ENCODE measurements at regions not wholly inside any gene's neighbourhood (a gene's known extent, or its start where the extent isn't known, plus 50 kb on each side); places are given as distances from the start of the nearest gene placed in this dataset.
"Not testable (repeated sequence)": the region's sequence is repeated elsewhere in the genome, so short reads cannot be mapped to it uniquely, and the experiment has no call there.

DNA sequence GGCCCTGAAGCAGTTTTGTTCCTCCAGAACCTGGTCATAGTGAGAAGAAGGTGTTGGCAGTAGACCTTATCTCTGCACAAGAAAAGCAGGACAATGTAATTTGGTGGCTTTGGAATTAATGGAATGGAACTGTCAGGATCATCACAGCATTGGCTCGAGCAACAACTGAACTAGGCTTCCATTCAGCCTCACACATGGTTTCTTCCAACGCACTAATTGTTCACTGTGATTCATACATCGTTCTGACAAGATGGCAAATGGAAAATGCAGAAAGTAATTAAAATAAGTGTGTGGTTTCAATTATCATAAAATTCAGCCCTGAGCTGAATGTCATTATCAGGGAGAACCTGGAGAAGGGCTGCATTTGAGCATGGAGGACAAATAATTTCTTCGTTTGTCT lies 80.6 kb downstream of the MFSD1 start:
- no peak for ATAC-seq

DNA sequence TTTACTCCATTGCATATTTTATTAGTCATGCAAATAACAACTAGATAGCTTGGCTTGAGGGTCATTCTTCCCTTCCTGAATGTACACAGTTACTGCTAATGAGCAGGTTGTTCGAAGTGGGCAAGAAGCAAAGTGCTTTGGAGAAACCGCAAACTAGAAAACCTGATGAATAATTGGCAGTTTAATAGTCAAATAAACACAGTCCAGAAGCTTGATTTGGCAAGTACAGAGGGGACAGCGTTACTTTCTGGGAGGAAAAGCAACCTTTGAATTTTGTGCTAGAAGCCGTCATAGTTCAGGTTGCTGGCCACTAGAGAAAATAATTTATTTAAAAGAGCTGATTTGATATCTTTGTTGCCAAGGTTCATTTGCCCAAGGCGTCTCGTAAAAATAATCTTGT lies 94.9 kb downstream of the MFSD1 start:
- no peak for ATAC-seq

DNA sequence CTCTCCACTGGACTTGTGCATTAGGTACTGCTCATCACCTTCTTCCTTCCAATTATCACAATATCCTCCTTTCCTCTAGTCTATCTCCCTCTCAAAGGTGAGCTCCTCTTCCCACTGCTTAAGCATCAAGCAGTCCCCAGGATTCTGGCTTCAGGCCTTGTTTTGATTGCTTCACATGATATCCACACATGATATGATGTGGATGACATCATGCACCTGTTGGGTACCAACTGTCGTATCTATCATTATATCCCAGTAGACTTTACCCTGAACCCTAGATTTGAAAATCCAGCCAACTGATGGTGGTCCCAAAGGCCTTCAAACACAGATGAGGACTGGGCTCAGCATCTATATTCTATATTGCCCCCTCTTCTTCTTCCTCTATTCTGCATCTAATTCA lies 104.9 kb downstream of the MFSD1 start:
- no peak for ATAC-seq

DNA sequence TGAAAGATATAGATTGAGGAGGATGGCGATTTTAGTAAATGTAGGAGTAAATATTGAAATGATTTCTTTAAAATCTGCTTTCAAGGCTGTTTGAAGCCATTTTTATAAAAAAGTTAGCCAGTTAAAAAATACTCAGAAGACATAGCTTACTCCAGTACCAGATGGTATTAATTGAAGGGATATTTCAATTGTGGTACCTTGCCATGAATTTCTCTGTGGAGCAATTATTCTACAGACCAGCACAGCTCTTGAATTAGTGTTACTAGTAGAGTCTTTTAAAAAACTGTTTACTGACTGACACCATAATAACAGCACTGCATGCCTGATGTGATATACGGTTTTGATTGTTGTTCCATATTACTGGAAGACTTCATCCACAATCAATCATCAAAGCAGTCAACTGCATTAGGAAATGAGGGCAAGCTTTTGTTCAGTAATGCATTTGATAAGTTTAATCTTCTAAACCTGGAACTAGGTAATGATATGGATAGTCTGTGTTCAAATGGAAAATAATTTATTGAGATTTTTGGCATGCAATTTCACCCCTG lies 106.4 kb downstream of the MFSD1 start:
- no peak for ATAC-seq

DNA sequence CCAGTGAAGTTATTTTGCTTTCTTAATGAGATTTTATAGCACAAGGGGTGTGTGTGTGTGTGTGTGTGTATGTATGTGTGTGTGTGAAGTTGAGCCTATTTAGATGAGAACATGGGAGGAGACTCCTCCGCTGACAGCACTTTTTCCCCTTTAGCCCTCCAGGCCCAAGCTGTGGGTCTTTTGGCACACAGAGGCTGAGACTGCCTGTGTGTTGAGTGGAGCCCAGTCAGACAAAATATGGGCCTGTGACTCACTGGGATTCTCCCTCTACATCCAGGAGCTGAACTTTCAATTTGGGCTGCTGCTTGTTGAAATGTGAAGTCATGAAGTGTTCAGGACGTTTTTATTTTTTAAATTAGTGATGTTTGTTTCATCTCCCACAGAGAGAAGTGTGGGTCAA lies 108.0 kb downstream of the MFSD1 start:
- ATAC-seq: no peak

DNA sequence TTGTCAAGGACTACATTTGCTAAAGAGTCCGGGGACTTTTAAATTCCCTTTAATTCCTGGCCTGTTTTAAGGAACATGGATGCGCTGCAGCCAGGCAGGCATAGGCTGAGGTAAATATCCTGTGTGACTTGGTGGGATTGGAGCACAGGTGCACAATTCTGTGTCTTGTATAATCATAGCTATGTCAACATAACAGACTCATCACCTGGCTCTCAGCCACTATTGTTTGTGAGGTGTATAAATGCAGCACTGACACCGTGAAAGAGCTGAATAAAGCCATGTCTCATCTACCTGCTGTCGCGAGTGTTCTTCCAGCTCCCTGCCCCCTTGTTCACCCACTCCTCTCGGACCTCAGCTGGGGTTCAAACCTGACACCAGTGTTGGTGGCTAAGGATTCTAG lies 109.7 kb downstream of the MFSD1 start:
- no peak for ATAC-seq

DNA sequence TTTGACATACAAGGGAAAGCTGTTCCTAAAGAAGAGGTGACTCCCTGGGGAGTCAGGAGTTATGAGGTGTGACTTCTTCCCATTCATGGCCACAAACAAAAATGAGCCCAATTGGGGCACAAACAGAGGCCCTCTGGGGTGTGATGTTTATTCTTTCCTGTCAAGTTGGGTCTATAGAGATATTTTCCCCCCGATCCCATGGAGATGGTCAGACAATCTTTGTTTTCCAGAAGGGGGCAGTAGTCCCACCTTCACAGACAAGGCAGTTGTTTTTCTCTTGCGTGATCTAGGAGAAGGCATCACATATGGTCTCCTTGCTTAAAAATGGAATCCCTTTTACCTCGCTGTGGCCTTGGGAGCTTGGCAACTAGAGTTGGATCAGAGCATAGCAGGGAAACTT lies 110.3 kb downstream of the MFSD1 start:
- ATAC-seq: no peak

DNA sequence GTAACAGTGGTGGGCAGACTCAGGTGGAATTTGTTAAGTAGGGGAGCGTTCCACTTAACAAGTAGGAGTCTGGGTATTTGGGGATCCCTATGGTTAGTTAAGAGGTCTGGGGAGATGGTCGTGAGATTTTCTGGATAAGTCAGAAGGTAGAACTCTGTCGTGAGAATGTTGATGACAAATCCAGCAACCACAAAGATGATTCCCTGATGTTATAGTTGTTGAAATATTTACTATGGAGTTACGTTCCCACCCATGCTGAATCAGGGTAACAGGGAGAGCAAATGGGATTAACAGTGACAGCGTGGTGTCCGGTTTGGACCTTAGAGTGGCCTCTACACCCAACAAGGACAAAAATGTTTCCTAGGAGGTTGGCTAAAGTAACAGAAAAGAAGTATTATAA lies 110.8 kb downstream of the MFSD1 start:
- ATAC-seq: no peak

DNA sequence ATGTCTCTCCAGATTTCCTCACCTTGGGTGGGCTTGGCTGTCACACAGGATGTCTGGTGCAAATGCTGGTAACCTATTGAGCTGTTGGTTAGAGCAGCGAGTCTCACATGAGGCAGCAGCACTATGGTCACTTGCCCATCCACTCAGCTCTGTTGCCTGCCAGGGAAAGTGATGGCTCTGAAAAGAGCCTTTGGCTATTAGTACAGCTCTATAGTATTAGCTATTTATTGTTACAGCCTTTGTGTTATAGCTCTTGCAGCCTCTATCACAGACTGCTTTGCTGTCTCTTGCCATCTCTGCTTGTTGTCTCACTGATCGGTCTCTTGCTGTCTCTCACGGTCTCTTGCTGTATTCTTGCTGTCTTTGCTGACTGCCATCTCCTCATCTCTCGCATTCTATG lies 114.3 kb downstream of the MFSD1 start:
- ATAC-seq: no peak

DNA sequence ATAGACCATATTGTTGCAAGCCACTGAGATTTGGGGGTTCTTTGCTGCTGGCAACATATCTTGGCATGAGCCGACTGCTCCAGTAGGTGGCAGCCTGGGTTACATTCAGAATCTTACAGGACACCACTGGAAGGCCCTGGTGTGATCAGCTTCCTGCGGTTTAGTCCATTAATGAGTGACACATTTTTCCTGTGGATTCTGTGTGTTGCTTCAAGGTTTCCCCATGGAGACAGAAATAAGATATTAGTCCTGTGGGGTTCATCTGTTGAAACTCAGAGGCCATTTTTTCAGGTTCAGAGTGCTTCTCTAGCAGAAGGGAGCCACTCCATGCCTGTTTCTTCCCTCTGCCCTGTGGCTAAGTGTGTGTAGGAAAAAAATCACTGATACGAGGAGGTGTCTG lies 116.2 kb downstream of the MFSD1 start:
- ATAC-seq: peak; percentile 66

DNA sequence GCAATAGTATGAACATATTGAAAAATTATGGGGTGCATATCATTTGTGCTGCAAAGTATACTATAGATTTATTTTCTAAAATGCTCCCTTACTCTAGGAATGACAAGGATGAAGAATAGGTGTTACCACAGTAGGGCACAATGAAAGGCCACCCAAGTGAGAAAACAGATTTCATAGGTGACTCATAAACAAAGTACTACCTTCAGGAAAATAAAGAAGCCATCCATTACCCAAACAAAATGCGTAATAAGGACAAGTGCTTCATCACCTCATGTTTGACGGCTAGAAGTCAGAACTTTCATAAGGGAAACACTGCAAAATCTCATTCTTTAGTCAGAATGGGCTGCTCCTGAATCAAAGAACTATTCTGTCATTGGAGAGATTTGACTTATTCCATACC lies 116.6 kb downstream of the MFSD1 start:
- no peak for ATAC-seq

DNA sequence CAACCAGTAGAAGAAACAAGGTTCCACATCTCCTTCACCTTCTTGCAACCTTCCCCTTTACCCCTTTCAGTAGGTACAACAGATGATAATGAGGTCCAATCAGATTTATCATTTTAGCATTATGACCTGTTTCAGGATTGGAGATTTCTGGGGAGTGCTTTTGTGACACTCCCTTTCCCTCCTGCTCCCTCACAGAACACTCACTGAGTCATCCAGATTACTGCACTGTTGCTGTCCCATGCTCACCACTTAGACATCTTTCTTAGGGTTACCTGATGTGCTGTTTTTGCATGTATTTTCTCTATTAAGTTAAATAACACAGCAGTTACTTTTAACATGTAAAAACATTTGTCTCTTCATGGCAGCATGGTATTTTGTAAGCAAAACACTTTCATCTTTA lies 118.5 kb downstream of the MFSD1 start:
- ATAC-seq: no peak

DNA sequence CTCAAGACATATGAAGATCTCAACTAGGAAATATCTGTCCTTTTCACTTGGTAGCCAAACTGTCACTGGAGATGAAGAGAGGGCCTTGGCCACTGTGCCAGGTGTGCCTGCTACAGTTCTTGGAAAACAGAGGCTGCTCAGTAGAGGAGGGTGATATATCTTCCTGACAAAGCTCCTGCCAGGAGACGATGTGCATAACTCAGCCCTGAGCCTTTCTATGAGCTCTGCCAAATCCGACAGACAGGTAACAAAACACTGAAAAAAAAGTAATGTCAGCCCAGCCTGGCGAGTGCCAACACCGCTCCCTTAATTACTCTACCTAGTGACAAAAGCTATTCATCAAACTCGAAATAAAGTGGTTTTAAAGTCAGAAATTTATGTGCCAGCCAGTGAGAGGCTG lies 123.2 kb downstream of the MFSD1 start:
- ATAC-seq: peak; percentile 8

DNA sequence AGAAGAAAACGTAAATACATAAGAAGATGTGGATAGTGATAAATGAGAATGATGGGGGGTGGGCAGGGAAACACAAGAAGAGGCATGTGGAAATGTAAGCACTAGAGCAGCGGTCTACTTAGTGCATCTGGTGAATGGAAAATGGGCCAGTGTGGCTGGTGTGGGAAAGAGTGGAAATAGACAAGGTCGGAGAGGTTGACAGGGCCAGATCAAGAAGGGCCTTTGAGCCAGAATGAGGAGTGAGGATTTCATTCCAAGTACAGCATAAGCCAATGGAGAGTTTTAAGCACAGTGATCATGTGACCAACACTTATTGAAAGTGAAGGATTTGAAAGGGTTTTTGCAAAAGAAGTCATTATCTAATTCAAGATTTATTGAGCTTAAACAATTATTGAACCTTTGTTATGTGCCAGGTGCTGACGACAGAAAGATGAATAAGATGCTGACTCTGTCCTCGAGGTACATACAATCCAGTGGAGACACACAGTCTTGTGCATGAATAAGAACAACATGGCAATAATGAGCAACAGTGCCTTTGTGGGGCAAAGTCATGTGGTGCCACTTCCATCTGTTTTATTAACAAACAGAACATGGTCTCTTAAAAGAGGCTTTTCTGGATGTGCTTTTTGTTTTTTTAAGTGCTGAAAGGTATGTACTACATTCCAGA lies 124.1 kb downstream of the MFSD1 start:
- ATAC-seq: no peak

DNA sequence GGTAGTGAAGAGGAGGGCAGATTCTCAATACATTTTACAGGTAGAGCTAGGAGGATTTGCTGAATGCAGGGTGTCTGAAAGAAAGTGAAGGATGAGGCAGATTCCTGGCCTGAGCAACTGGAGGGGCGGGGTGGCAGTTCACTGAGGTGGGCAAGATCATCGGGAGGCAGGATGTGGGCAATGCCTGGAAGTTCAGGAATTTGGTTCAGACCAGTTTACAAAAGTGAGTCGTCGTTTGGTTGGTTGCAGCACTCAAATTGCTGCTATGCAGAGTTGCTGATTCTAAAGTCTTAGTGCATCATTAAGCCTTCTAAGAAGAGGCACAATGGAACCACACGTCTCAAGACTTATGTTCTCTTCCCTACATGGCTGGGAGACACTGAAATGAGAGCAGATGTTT lies 134.0 kb downstream of the MFSD1 start:
- no peak for ATAC-seq

DNA sequence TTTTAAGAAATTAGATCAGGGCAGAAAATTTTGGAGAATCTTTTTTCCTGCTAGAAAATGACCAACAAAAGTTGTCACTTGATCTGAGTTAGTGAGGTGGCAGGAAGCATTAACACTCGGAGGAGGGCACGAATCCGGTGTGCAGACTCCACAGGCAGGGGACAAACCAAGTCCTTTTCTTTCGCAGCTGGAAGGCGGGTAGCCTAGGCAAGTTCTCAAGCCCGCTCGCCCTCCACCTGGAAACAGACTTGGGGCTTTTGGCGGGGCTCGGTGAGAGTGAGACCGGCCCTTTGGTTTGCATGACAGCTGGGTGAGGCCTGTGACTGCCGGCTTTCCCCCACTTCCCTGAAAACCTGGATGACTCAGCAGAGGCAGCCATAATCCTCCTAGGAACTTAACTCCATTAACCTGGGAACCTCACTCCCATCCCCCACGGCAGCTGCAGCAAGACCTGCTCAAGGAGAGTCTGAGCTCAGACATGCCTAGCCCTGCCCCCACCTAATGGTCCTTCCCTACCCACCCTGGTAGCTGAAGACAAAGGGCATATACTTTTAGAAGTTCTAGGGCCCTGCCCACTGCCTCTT lies 134.8 kb downstream of the MFSD1 start:
- ATAC-seq: no peak

DNA sequence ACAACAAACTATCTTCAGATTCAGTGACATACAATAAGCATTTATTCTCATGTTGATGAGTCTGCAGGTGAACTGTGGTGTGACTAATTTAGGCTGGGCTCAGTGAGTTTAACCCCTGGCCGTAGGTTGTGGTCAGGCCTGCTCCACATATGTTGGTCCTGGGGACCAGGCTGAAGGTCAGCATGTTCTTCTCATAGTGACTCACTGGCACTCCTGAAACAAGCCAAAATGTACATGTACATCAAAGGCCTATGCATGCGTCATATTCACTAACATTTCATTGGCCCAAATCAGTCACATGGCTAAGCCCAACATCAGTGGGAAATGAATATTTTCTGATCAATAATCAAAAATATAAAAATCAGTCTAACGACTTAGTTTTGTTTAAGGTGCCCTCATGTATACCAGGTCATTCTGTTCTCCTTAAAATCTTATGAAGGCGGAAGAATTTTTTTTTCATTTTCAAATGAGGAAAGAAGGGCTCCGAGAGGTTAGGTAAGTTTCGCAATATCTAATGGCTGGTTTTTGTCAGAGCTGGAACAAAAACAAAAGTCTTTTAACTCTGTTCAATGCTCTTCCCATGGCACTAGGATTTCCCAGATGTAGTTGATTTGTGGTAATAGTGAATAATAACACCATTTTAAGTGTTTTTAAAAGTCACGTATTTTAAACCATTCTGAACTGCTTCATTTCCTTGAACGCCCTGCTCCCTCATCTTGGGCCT lies 148.5 kb downstream of the MFSD1 start:
- peak; percentile 32 for ATAC-seq

DNA sequence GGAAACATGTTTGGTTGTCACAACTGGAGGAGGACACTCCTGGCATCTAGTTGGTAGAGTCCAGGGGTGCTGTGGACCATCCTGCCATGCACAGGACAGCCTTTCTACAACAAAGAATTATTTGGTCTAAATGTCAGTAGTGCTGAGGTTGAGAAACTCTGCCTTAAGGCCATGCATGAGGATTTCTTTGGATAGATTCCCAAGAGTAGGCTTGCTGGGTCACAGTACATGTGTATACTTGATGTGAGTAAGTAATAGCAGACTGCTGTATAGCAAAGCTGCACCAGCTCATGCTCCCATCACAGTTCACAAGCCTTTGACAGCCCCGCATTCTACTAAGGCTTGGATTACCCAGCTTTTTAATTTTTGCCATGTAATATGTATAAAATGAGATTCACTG lies 151.3 kb downstream of the MFSD1 start:
- no peak for ATAC-seq

DNA sequence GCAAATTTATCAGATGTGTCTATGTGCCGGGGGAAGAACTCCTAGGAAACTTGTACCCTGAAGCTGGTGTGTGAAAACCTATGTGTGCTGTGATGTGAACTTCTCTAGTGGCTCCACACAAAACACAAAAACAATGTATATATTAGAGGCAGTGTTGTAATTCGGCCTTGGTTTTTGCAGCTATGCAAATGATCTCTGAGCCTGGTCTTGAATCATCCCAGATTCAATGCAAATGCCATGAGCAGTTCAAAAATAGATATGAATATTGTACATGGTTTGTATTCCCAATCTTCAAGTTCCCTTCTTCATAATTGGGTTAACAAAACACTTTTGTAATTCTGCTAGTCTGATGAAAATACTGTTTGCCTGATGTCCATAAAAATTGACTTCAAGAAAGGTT lies 152.6 kb downstream of the MFSD1 start:
- no peak for ATAC-seq

DNA sequence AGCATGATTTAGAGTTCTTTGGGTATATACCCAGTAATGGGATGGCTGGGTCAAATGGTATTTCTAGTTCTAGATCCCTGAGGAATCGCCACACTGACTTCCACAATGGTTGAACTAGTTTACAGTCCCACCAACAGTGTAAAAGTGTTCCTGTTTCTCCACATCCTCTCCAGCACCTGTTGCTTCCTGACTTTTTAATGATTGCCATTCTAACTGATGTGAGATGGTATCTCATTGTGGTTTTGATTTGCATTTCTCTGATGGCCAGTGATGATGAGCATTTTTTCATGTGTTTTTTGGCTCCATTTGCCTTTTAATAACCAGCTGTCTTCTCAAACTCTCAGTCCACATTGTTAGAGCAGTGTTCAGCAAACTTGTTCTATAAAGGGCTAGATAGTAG lies 155.9 kb downstream of the MFSD1 start:
- not testable (repeated sequence) for ATAC-seq

DNA sequence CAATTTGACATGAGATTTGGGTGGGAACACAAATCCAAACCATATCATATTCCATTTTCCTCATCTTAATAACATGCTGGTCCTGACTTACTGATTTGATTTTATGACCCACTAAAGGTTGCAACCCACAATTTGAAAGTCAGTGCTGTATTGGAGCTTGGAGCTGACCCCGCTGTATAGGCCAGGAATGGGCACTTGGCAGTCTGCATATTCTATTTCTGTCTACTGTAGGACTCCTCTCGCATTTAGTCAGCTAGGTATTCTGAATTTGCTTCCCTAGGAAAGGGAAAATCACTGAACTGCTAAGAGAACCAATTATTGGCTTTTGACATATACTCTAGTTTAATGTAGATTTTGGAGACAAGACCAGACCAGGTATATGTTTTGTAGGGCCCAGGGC lies 157.0 kb downstream of the MFSD1 start:
- no peak for ATAC-seq

DNA sequence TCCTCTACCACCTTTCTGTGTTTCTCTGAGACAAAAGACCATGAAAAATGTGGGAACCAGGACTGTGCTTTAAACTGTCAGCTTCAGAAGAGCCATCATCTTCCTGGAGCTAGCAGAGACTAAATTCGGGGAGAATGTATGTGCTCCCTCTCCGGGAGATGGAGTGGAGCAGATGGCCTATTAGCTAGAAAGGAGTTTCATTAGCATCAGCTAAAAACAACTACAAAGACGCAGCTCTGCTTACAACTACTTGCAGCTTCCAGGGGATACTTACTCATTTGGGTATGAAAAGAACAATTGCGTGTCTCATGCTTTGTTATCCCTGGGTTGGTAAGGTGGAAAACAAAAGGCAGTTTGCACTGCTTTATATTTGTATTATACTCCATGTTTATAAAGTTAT lies 159.6 kb downstream of the MFSD1 start:
- no peak for ATAC-seq

DNA sequence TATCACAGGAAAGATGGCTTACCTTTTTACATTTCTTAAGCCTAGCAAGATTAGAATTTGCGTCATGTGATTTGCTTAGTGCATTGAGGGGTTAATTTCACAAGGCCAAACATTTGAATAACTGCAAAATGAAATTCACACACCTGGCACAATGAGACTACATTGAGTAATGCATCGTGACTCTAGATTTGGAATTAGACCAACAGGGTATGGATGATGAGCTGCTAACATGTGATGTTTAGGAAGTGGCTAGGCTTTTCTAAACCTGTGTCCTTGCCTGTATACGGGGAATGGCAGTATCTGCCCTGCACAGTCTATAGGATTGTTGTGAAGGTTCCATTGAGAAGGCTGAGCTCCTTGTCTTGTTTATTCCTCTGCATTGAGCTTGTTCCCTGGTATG lies 160.1 kb downstream of the MFSD1 start:
- ATAC-seq: no peak

DNA sequence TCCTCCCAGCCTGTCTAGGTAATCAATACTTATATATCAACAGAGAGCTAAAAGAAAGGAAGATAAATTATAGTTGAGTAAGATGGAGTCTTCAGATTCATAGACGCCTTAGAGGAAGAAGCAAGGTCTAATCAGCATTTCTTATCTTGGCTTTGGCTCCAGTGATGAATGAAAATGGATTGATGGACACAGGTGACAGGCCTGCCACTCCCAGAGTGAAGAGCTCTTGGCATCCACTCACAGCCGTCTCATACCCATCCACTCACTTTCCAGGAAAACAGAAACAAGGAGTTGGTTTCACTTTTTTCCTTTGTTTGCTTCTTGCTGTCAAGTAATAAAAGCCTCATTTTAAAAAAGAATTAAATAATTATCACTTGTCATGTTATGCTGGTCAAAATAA lies 168.2 kb downstream of the MFSD1 start:
- ATAC-seq: no peak

Measured in esophagus mucosa (tissue), 1 donor.